ENCODE measurements at regions not wholly inside any gene's neighbourhood (a gene's known extent, or its start where the extent isn't known, plus 50 kb on each side); places are given as distances from the start of the nearest gene placed in this dataset.

DNA sequence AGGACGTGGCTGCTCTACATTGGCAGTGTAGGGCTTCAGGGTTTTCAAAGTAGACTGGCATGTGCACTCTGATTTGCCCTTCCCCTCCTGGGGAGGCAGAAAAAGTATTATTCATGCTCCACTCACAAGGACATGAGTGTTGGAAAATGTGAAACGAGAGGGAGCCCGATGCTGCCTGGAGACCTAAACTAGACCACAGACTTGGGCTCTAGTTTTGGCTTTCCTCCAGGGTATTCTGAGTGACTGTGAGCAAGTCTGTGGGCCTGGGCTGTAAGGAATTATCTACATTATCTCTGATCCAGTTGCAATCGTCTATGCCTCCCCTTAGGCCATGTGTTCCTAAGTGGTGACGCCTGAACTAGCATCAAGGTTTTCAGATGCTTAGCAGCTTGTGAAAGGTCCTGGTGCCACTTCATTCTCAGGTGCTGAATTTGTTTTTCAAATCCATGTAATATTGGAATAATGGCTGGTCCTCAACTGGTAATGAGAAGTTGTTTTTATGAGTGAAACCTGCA, 55.0 kb downstream of the MRPL57 start:
- TF ChIP-seq EZH2phosphoT487 (IDR thresholded peaks at IDR 0.05; ENCODE audit: borderline replicate concordance, low read length) (no peak), CTCF (conservative IDR thresholded peaks at IDR 0.05; ENCODE audit: low read depth, low read length) (no peak), EZH2 (IDR thresholded peaks at IDR 0.05; ENCODE audit: low read length, unreplicated experiment) (no peak)
- no peaks in the 10 kb centered on the region for H3K9me3 ChIP-seq (ENCODE audit: low read length)
- no peak overlapping the region for H2AFZ ChIP-seq (ENCODE audit: low read length)
- H4K20me1 ChIP-seq (ENCODE audit: low read length): no peaks in the 10 kb centered on the region
- no peaks in the 10 kb centered on the region for H3K36me3 ChIP-seq (ENCODE audit: low read depth, low read length)
- no peak overlapping the region for H3K27ac ChIP-seq (ENCODE audit: low read length)
- DNase-seq (no peak), ATAC-seq (no peak)
- ChIA-PET POLR2A (ENCODE audit: unreplicated experiment) (no interaction called here), CTCF (no interaction called here)
- H3K4me1 ChIP-seq (ENCODE audit: insufficient read depth, low read length): peaks cover 6% of the 10 kb centered on the region; the same call in 1 of the 2 replicates
- H3K9ac ChIP-seq (ENCODE audit: low read length): no peak overlapping the region
- no peaks in the 10 kb centered on the region for H3K79me2 ChIP-seq (ENCODE audit: low read length)
- H3K9me2 ChIP-seq (replicated peaks; ENCODE audit: low read length): no peaks in the 10 kb centered on the region
- no peak overlapping the region for H3K4me3 ChIP-seq (ENCODE audit: low read length)
- no TSS peak for BruUV-seq (replicated peaks)
- intact Hi-C loops (cut with micrococcal nuclease): no loop called here
- no peaks in the 10 kb centered on the region for H3F3A ChIP-seq (ENCODE audit: low read length, unreplicated experiment)
- H3K27me3 ChIP-seq (ENCODE audit: low read length): peaks cover 3% of the 10 kb centered on the region; the same call in 1 of the 2 replicates
- no peak overlapping the region for H3K4me2 ChIP-seq (ENCODE audit: low read length)

DNA sequence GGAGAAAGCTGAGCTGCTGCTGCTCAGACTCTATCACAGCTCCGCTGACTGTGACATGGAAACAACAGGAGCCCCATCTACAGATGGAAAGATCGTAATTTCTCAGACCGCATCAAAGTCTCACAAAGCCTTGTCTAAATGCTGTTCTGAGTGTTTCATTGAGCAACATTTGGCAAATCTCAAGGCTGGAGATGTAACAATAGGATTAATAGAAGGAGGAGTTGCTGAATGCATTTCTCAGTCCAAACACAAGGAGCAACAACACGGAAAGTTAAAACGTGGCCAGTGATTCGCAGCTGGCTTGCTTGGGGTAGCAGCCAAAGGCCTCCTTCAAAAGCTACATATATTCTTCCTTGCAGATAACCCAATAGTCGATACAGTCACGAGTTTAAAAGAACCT, 55.7 kb downstream of the MRPL57 start:
- Histone ChIP-seq H2AFZ (ENCODE audit: low read length) (no peak overlapping the region), H4K20me1 (ENCODE audit: low read length) (no peaks in the 10 kb centered on the region), H3K27me3 (ENCODE audit: low read length) (peaks cover 3% of the 10 kb centered on the region; the same call in 1 of the 2 replicates), H3K9ac (ENCODE audit: low read length) (no peak overlapping the region), H3F3A (ENCODE audit: low read length, unreplicated experiment) (no peaks in the 10 kb centered on the region), H3K9me2 (replicated peaks; ENCODE audit: low read length) (no peaks in the 10 kb centered on the region), H3K4me2 (ENCODE audit: low read length) (no peak overlapping the region), H3K4me1 (ENCODE audit: insufficient read depth, low read length) (peaks cover 6% of the 10 kb centered on the region; the same call in 1 of the 2 replicates), H3K9me3 (ENCODE audit: low read length) (no peaks in the 10 kb centered on the region), H3K4me3 (ENCODE audit: low read length) (no peak overlapping the region), H3K79me2 (ENCODE audit: low read length) (no peaks in the 10 kb centered on the region), H3K27ac (ENCODE audit: low read length) (no peak overlapping the region), H3K36me3 (ENCODE audit: low read depth, low read length) (no peaks in the 10 kb centered on the region)
- CTCF ChIA-PET: no interaction called here
- intact Hi-C loops (cut with micrococcal nuclease): no loop called here
- ATAC-seq (no peak), DNase-seq (no peak)
- BruUV-seq (replicated peaks): no TSS peak
- no peak for TF ChIP-seq EZH2phosphoT487 (IDR thresholded peaks at IDR 0.05; ENCODE audit: borderline replicate concordance, low read length)
- TF ChIP-seq EZH2 (IDR thresholded peaks at IDR 0.05; ENCODE audit: low read length, unreplicated experiment): no peak
- TF ChIP-seq CTCF (conservative IDR thresholded peaks at IDR 0.05; ENCODE audit: low read depth, low read length): no peak
- POLR2A ChIA-PET (ENCODE audit: unreplicated experiment): no interaction called here

GRCh38 chr13:21232599-21232998, 56.1 kb downstream of the MRPL57 start:
- intact Hi-C loops (cut with micrococcal nuclease): no loop called here
- DNase-seq (no peak), ATAC-seq (no peak)
- Histone ChIP-seq H3K36me3 (ENCODE audit: low read depth, low read length) (no peaks in the 10 kb centered on the region), H3K4me1 (ENCODE audit: insufficient read depth, low read length) (peaks cover 6% of the 10 kb centered on the region; the same call in 1 of the 2 replicates), H3K9ac (ENCODE audit: low read length) (no peak overlapping the region), H3K27ac (ENCODE audit: low read length) (no peak overlapping the region), H3K4me3 (ENCODE audit: low read length) (no peak overlapping the region), H3K79me2 (ENCODE audit: low read length) (no peaks in the 10 kb centered on the region), H3K27me3 (ENCODE audit: low read length) (peaks cover 3% of the 10 kb centered on the region; the same call in 1 of the 2 replicates), H3F3A (ENCODE audit: low read length, unreplicated experiment) (no peaks in the 10 kb centered on the region), H3K9me2 (replicated peaks; ENCODE audit: low read length) (no peaks in the 10 kb centered on the region), H2AFZ (ENCODE audit: low read length) (no peak overlapping the region), H3K4me2 (ENCODE audit: low read length) (no peak overlapping the region), H3K9me3 (ENCODE audit: low read length) (no peaks in the 10 kb centered on the region), H4K20me1 (ENCODE audit: low read length) (no peaks in the 10 kb centered on the region)
- no TSS peak for BruUV-seq (replicated peaks)
- TF ChIP-seq CTCF (conservative IDR thresholded peaks at IDR 0.05; ENCODE audit: low read depth, low read length) (no peak), EZH2 (IDR thresholded peaks at IDR 0.05; ENCODE audit: low read length, unreplicated experiment) (no peak), EZH2phosphoT487 (IDR thresholded peaks at IDR 0.05; ENCODE audit: borderline replicate concordance, low read length) (no peak)
- ChIA-PET POLR2A (ENCODE audit: unreplicated experiment) (no interaction called here), CTCF (no interaction called here)

Measured in PC-3 (cell line).